ENCODE measurements at regions not wholly inside any gene's neighbourhood (a gene's known extent, or its start where the extent isn't known, plus 50 kb on each side); places are given as distances from the start of the nearest gene placed in this dataset.
"Not testable (repeated sequence)": the region's sequence is repeated elsewhere in the genome, so short reads cannot be mapped to it uniquely, and the experiment has no call there.

GRCh38 chr13:44818016-44818415 is 171.3 kb downstream of the NUFIP1 start:
- no peak for DNase-seq (ENCODE audit: extremely low read depth in 1 of 11, low read depth in 9 of 11, low spot score in 4 of 11)

GRCh38 chr13:44817131-44817671 is 172.1 kb downstream of the NUFIP1 start:
- no peak for DNase-seq (ENCODE audit: extremely low read depth in 1 of 11, low read depth in 9 of 11, low spot score in 4 of 11)

- no peak for DNase-seq (ENCODE audit: extremely low read depth in 1 of 11, low read depth in 9 of 11, low spot score in 4 of 11)
These were observed 172.6 kb downstream of the NUFIP1 start for GRCh38 chr13:44816701-44817100.

- DNase-seq (ENCODE audit: extremely low read depth in 1 of 11, low read depth in 9 of 11, low spot score in 4 of 11): no peak
These were observed 173.6 kb downstream of the NUFIP1 start for GRCh38 chr13:44815623-44816022.

GRCh38 chr13:44814836-44815235 is 174.4 kb downstream of the NUFIP1 start:
- no peak for DNase-seq (ENCODE audit: extremely low read depth in 1 of 11, low read depth in 9 of 11, low spot score in 4 of 11)

GRCh38 chr13:44814161-44814560 is 175.1 kb downstream of the NUFIP1 start:
- no peak for DNase-seq (ENCODE audit: extremely low read depth in 1 of 11, low read depth in 9 of 11, low spot score in 4 of 11)

- no peak for DNase-seq (ENCODE audit: extremely low read depth in 1 of 11, low read depth in 9 of 11, low spot score in 4 of 11)
These were observed 176.5 kb downstream of the NUFIP1 start for GRCh38 chr13:44812818-44813217.

- peak in 3 of 11 donors; percentile 22 to 29 (median 26) for DNase-seq (ENCODE audit: extremely low read depth in 1 of 11, low read depth in 9 of 11, low spot score in 4 of 11)
These were observed 179.0 kb downstream of the NUFIP1 start for GRCh38 chr13:44810061-44810840.

- DNase-seq (ENCODE audit: extremely low read depth in 1 of 11, low read depth in 9 of 11, low spot score in 4 of 11): no peak
These were observed 180.1 kb downstream of the NUFIP1 start for GRCh38 chr13:44809190-44809589.

- DNase-seq (ENCODE audit: extremely low read depth in 1 of 11, low read depth in 9 of 11, low spot score in 4 of 11): no peak
These were observed 181.1 kb downstream of the NUFIP1 start for GRCh38 chr13:44808185-44808584.

GRCh38 chr13:44807449-44808034 is 181.7 kb downstream of the NUFIP1 start:
- no peak for DNase-seq (ENCODE audit: extremely low read depth in 1 of 11, low read depth in 9 of 11, low spot score in 4 of 11)

GRCh38 chr13:44806826-44807225 is 182.4 kb downstream of the NUFIP1 start:
- DNase-seq (ENCODE audit: extremely low read depth in 1 of 11, low read depth in 9 of 11, low spot score in 4 of 11): no peak

GRCh38 chr13:44805585-44805984 is 183.7 kb downstream of the NUFIP1 start:
- no peak for DNase-seq (ENCODE audit: extremely low read depth in 1 of 11, low read depth in 9 of 11, low spot score in 4 of 11)

- no peak for DNase-seq (ENCODE audit: extremely low read depth in 1 of 11, low read depth in 9 of 11, low spot score in 4 of 11)
These were observed 185.9 kb downstream of the NUFIP1 start for GRCh38 chr13:44803390-44803789.

- DNase-seq (ENCODE audit: extremely low read depth in 1 of 11, low read depth in 9 of 11, low spot score in 4 of 11): no peak
These were observed 186.8 kb downstream of the NUFIP1 start for GRCh38 chr13:44802491-44802890.

- DNase-seq (ENCODE audit: extremely low read depth in 1 of 11, low read depth in 9 of 11, low spot score in 4 of 11): no peak
These were observed 187.3 kb downstream of the NUFIP1 start for GRCh38 chr13:44801990-44802389.

GRCh38 chr13:44800626-44801025 is 188.6 kb downstream of the NUFIP1 start:
- no peak for DNase-seq (ENCODE audit: extremely low read depth in 1 of 11, low read depth in 9 of 11, low spot score in 4 of 11)

- DNase-seq (ENCODE audit: extremely low read depth in 1 of 11, low read depth in 9 of 11, low spot score in 4 of 11): no peak
These were observed 191.6 kb downstream of the NUFIP1 start for GRCh38 chr13:44797685-44798084.

GRCh38 chr13:44796597-44797490 is 192.4 kb downstream of the NUFIP1 start:
- no peak for DNase-seq (ENCODE audit: extremely low read depth in 1 of 11, low read depth in 9 of 11, low spot score in 4 of 11)

GRCh38 chr13:44796039-44796438 is 193.2 kb downstream of the NUFIP1 start:
- DNase-seq (ENCODE audit: extremely low read depth in 1 of 11, low read depth in 9 of 11, low spot score in 4 of 11): not testable (repeated sequence)

All from renal cortex interstitium (tissue), 11 donors.